Caco-2 (cell line): ENCODE measurements at regions not wholly inside any gene's neighbourhood (a gene's known extent, or its start where the extent isn't known, plus 50 kb on each side); places are given as distances from the start of the nearest gene placed in this dataset.

Source experiments
- BruUV-seq: library from RNA; stranded (reverse); fragments of 400-500 nt; replicated peaks from 2 replicates; lab custom pipeline; 2021; lab: Mats Ljungman, UMichigan
- CTCF ChIA-PET: fragments of 300-600 bp; sonication (Branson Sonifier 250); formaldehyde crosslinking; loops from one replicate; lab custom pipeline; 2022; ENCODE audit warnings: antibody characterized with exemption; lab: Charles Lee
- POLR2A ChIA-PET: fragments of 300-600 bp; sonication (Branson Sonifier 250); formaldehyde crosslinking; loops from one replicate; lab custom pipeline; 2022; ENCODE audit warnings: antibody characterized with exemption; lab: Charles Lee
- DNase-seq, 2 experiments: peaks; one replicate each; pipeline versions ENCODE4 v3.0.0 to v3.0.0-alpha.2; 2020 to 2022
- H3K27me3 ChIP-seq: replicated peaks from 2 replicates; pipeline ENCODE4 v1.6.0; 2011; ENCODE audit warnings: low read length; ENCODE audit not compliant: control insufficient read depth, insufficient read depth
- H3K36me3 ChIP-seq: 2 replicates; pipeline ENCODE4 v1.5.1; 2011; ENCODE audit warnings: low read length; ENCODE audit not compliant: control insufficient read depth, insufficient read depth
- H3K4me1 ChIP-seq: fragments of 250-450 bp; sonication (Bioruptor Pico); 2 replicates; pipeline ENCODE4 v1.5.1; 2020; ENCODE audit warnings: mild to moderate bottlenecking
- H3K4me3 ChIP-seq: 2 replicates; pipeline ENCODE4 v1.5.1; 2011; ENCODE audit warnings: low read depth, mild to moderate bottlenecking, control low read depth, low read length
- H3K9me3 ChIP-seq: fragments of 250-450 bp; sonication (Bioruptor Pico); 2 replicates; pipeline ENCODE4 v1.5.1; 2020; ENCODE audit warnings: mild to moderate bottlenecking, moderate library complexity
- H3K27ac Mint-ChIP-seq: one replicate; pipeline ENCODE4 v1.8.0; 2022; ENCODE audit warnings: mixed read lengths; ENCODE audit not compliant: unreplicated experiment
- H3K27me3 Mint-ChIP-seq: one replicate; pipeline ENCODE4 v1.8.0; 2022; ENCODE audit warnings: mixed read lengths; ENCODE audit not compliant: insufficient read depth, unreplicated experiment
- H3K36me3 Mint-ChIP-seq: one replicate; pipeline ENCODE4 v1.8.0; 2022; ENCODE audit warnings: mild to moderate bottlenecking, mixed read lengths; ENCODE audit not compliant: insufficient read depth, unreplicated experiment
- H3K4me1 Mint-ChIP-seq: one replicate; pipeline ENCODE4 v1.8.0; 2022; ENCODE audit warnings: low read depth, mixed read lengths; ENCODE audit not compliant: unreplicated experiment
- H3K4me3 Mint-ChIP-seq: one replicate; pipeline ENCODE4 v1.8.0; 2022; ENCODE audit warnings: mild to moderate bottlenecking, moderate library complexity, mixed read lengths; ENCODE audit not compliant: unreplicated experiment
- H3K9me3 Mint-ChIP-seq: one replicate; pipeline ENCODE4 v1.8.0; 2022; ENCODE audit warnings: mixed read lengths; ENCODE audit not compliant: unreplicated experiment
- CTCF ChIP-seq, 2 experiments: fragments of 200-600 bp in 1 of 2; IDR thresholded peaks; 1 replicate in 1 of 2; 2 replicates in 1 of 2; pipeline versions ENCODE4 v1.5.1 to v1.8.0; 2011 to 2022; ENCODE audit warnings: antibody characterized with exemption in 1 of 2, control low read depth in 1 of 2, inconsistent platforms in 1 of 2, low read depth in 1 of 2, low read length in 1 of 2, mild to moderate bottlenecking in 1 of 2, moderate library complexity in 1 of 2; ENCODE audit not compliant: insufficient read depth in 1 of 2, severe bottlenecking in 1 of 2, unreplicated experiment in 1 of 2
- intact Hi-C: fragments of 100-400 bp; cut with micrococcal nuclease; formaldehyde crosslinking; loops from one replicate; pipeline ENCODE4 v1.10.0; 2022; ENCODE audit not compliant: unreplicated experiment

- POLR2A ChIA-PET: no interaction called here
- H3K9me3 Mint-ChIP-seq: no peaks in the 10 kb centered on the region
- intact Hi-C loops: no loop called here
Observed at GRCh38 chr1:189356206-189356605, 1121.5 kb downstream of the BRINP3 start.

DNA sequence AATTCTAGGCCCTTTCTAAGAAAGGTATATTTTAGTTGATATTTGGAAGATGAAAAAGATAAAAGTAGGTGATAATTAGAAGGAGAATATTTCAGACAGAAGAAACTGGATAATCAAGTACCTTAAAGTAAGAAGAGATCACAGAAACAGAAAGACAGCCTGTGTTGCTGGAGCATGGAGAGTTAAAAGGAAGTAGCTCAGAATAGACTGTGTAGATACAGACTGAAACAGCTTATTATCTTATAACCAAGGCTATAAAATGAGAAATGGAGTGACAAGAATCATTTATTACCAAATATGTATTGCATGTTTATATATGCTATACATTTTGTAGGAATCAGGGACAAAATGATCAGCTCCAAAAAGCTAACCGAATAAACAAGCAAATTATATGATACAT is 1120.3 kb downstream of the BRINP3 start:
- H3K9me3 ChIP-seq: no peaks in the 10 kb centered on the region
- ChIA-PET CTCF (no interaction called here), POLR2A (no interaction called here)
- intact Hi-C loops: no loop called here
- BruUV-seq: no TSS peak
- no peaks in the 10 kb centered on the region for H3K27me3 Mint-ChIP-seq
- no peak overlapping the region for H3K4me3 ChIP-seq
- H3K4me3 Mint-ChIP-seq: no peak overlapping the region
- DNase-seq: no peak
- H3K9me3 Mint-ChIP-seq: no peaks in the 10 kb centered on the region
- no peak for TF ChIP-seq CTCF (IDR thresholded peaks at IDR 0.05; ENCODE audit: insufficient read depth in 1 of 2, low read depth in 1 of 2, low read length in 1 of 2, severe bottlenecking in 1 of 2, unreplicated experiment in 1 of 2)
- no peaks in the 10 kb centered on the region for H3K36me3 Mint-ChIP-seq
- no peak overlapping the region for H3K27ac Mint-ChIP-seq
- H3K4me1 ChIP-seq: peaks cover 4% of the 10 kb centered on the region
- H3K4me1 Mint-ChIP-seq: peaks cover 22% of the 10 kb centered on the region
- no peaks in the 10 kb centered on the region for H3K36me3 ChIP-seq
- no peaks in the 10 kb centered on the region for H3K27me3 ChIP-seq

More at GRCh38 chr1:189356206-189356605, 1121.5 kb downstream of the BRINP3 start:
- CTCF ChIA-PET: no interaction called here
- no peak overlapping the region for H3K4me3 ChIP-seq
- no peaks in the 10 kb centered on the region for H3K27me3 ChIP-seq
- no peak for TF ChIP-seq CTCF (IDR thresholded peaks at IDR 0.05; ENCODE audit: insufficient read depth in 1 of 2, low read depth in 1 of 2, low read length in 1 of 2, severe bottlenecking in 1 of 2, unreplicated experiment in 1 of 2)
- Mint-ChIP-seq H3K4me1 (peaks cover 22% of the 10 kb centered on the region), H3K27ac (no peak overlapping the region), H3K36me3 (no peaks in the 10 kb centered on the region), H3K27me3 (no peaks in the 10 kb centered on the region), H3K4me3 (no peak overlapping the region)
- BruUV-seq: no TSS peak
- H3K36me3 ChIP-seq: no peaks in the 10 kb centered on the region
- no peaks in the 10 kb centered on the region; the same call in 1 of the 2 replicates for H3K4me1 ChIP-seq
- no peak for DNase-seq
- no peaks in the 10 kb centered on the region for H3K9me3 ChIP-seq

GRCh38 chr1:189369612-189370011 is 1108.1 kb downstream of the BRINP3 start:
- CTCF ChIA-PET: no interaction called here
- no peak for TF ChIP-seq CTCF (IDR thresholded peaks at IDR 0.05; ENCODE audit: insufficient read depth in 1 of 2, low read depth in 1 of 2, low read length in 1 of 2, severe bottlenecking in 1 of 2, unreplicated experiment in 1 of 2)
- no peaks in the 10 kb centered on the region for H3K9me3 ChIP-seq
- no peak overlapping the region for H3K4me3 ChIP-seq
- peaks cover 3% of the 10 kb centered on the region; the same call in 1 of the 2 replicates for H3K4me1 ChIP-seq
- H3K36me3 ChIP-seq: no peaks in the 10 kb centered on the region
- Mint-ChIP-seq H3K4me3 (no peak overlapping the region), H3K9me3 (no peaks in the 10 kb centered on the region), H3K27ac (no peak overlapping the region), H3K36me3 (no peaks in the 10 kb centered on the region), H3K4me1 (no peaks in the 10 kb centered on the region), H3K27me3 (no peaks in the 10 kb centered on the region)
- POLR2A ChIA-PET: interaction anchor here (0.5 kb wide), 1 partner anchor 166 kb away, joined by 5 read pairs; no protein-coding TSS in a partner anchor
- H3K27me3 ChIP-seq: no peaks in the 10 kb centered on the region
- intact Hi-C loops: no loop called here
- BruUV-seq: no TSS peak
- DNase-seq: no peak
